GM12874 (cell line): ENCODE measurements at regions not wholly inside any gene's neighbourhood (a gene's known extent, or its start where the extent isn't known, plus 50 kb on each side); places are given as distances from the start of the nearest gene placed in this dataset.

Experiments used
- CTCF ChIP-seq: IDR thresholded peaks from 2 replicates; pipeline ENCODE4 v1.5.1; 2011; ENCODE audit warnings: low read depth, mild to moderate bottlenecking, control low read depth, low read length, moderate library complexity; ENCODE audit not compliant: insufficient read depth

GRCh38 chr6:170074907-170075306, 216.0 kb downstream of the DLL1 start:
- no peak for TF ChIP-seq CTCF

- TF ChIP-seq CTCF = no peak
These were observed 216.4 kb downstream of the DLL1 start for GRCh38 chr6:170074435-170074834.

DNA sequence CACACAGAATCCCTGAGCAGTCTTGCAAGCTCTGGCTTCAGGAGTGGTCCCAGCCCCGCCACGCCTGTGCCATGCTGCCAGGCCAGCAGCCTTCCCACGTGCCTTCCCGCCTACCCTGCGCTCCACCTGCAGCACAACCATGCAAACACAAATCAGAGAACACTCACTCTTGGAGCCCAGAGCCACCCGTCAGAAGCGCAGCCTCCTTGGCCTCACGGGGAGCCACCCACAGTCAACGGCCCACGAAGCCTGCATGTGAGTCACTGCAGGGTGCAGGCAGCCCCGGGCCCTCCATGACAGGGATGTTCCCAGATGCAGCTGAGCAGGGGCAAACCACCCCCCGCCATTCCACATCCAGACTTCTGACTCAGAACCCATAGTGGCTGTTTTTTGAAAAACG, 217.0 kb downstream of the DLL1 start:
- no peak for TF ChIP-seq CTCF

GRCh38 chr6:170072246-170072645, 218.6 kb downstream of the DLL1 start:
- TF ChIP-seq CTCF = no peak

- TF ChIP-seq CTCF = no peak
These were observed 221.3 kb downstream of the DLL1 start for GRCh38 chr6:170069611-170070010.

DNA sequence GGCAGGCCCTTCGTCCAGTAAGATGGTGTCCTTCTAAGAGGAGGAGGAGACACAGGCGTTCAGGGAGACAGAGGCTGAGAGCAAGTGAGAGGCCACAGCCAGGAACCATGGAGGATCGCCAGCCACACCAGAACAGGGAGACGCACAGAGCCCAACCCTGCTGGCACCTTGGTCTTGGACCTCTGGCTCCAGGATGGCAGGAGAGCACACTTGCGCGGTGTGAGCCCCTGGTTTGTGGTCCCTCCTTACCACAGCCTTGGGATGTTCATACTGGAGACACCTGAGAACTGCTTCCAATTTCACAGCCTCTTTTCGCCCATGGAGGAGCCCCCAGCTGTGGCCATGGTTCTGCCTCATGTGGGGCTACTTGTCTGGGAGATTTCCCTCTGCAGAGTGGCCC, 222.4 kb downstream of the DLL1 start:
- TF ChIP-seq CTCF = no peak

DNA sequence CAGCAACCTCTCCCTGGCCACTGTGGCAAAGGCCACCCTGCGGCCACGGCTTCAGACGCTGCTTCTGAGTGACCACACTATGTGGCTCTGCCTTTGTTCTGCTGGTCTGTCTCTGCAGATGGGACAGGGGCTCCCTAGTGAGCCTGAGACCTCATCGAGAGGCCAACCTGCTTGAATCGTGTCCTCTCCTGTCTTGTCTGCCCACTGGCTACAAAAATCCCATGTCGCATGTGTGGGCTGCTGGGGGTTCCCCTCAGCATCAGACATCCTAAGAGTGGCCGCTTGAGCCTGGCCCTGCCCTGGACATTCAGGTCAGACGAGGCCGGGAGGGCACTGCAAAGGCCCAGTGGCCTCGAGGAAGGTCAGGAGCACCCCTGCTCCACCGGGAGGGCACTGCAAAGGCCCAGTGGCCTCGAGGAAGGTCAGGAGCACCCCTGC, 222.9 kb downstream of the DLL1 start:
- no peak for TF ChIP-seq CTCF

GRCh38 chr6:170067181-170067641, 223.7 kb downstream of the DLL1 start:
- TF ChIP-seq CTCF = no peak
